ENCODE measurements at regions not wholly inside any gene's neighbourhood (a gene's known extent, or its start where the extent isn't known, plus 50 kb on each side); places are given as distances from the start of the nearest gene placed in this dataset.

GRCh38 chr12:126112849-126113248 lies 1047.6 kb downstream of the AACS start:
- no peaks in the 10 kb centered on the region for H3K4me1 ChIP-seq (ENCODE audit: insufficient read depth, low read length, severe bottlenecking)
- no peaks in the 10 kb centered on the region for H3F3A ChIP-seq (ENCODE audit: insufficient read depth, low read length)
- TF ChIP-seq CTCF (IDR thresholded peaks at IDR 0.05; ENCODE audit: low read length) (no peak), EZH2 (IDR thresholded peaks at IDR 0.05; ENCODE audit: borderline replicate concordance, low read length) (no peak)

GRCh38 chr12:126114441-126114840 lies 1049.2 kb downstream of the AACS start:
- Histone ChIP-seq H3K9me2 (ENCODE audit: low read depth, low read length) (no peaks in the 10 kb centered on the region), H3K27me3 (ENCODE audit: insufficient read depth, low read length) (no peaks in the 10 kb centered on the region), H3K36me3 (ENCODE audit: insufficient read depth, low read length) (no peaks in the 10 kb centered on the region), H3K4me3 (ENCODE audit: low read depth, low read length, poor library complexity, severe bottlenecking) (no peak overlapping the region), H3K4me1 (ENCODE audit: insufficient read depth, low read length, severe bottlenecking) (no peaks in the 10 kb centered on the region), H3K9ac (ENCODE audit: low read length) (no peak overlapping the region), H3K27ac (ENCODE audit: low read depth, low read length, poor library complexity, severe bottlenecking) (no peak overlapping the region), H4K20me1 (ENCODE audit: insufficient read depth, low read length) (no peaks in the 10 kb centered on the region), H3K9me3 (ENCODE audit: low read length) (no peaks in the 10 kb centered on the region), H2AFZ (ENCODE audit: low read length) (no peak overlapping the region), H3K79me2 (ENCODE audit: insufficient read depth, low read length) (no peaks in the 10 kb centered on the region), H3F3A (ENCODE audit: insufficient read depth, low read length) (no peaks in the 10 kb centered on the region), H3K4me2 (ENCODE audit: low read length) (no peak overlapping the region)
- TF ChIP-seq CTCF (IDR thresholded peaks at IDR 0.05; ENCODE audit: low read length) (no peak), EZH2 (IDR thresholded peaks at IDR 0.05; ENCODE audit: borderline replicate concordance, low read length) (no peak)

More at GRCh38 chr12:126112849-126113248, 1047.6 kb downstream of the AACS start:
- H3K36me3 ChIP-seq (ENCODE audit: insufficient read depth, low read length), result no peaks in the 10 kb centered on the region
- no peaks in the 10 kb centered on the region for H3K79me2 ChIP-seq (ENCODE audit: insufficient read depth, low read length)
- H3K9ac ChIP-seq (ENCODE audit: low read length), result no peak overlapping the region
- no peaks in the 10 kb centered on the region for H3K9me2 ChIP-seq (ENCODE audit: low read depth, low read length)
- H4K20me1 ChIP-seq (ENCODE audit: insufficient read depth, low read length), result no peaks in the 10 kb centered on the region
- no peak overlapping the region for H3K27ac ChIP-seq (ENCODE audit: low read depth, low read length, poor library complexity, severe bottlenecking)
- H2AFZ ChIP-seq (ENCODE audit: low read length), result no peak overlapping the region
- no peak overlapping the region for H3K4me2 ChIP-seq (ENCODE audit: low read length)
- H3K4me3 ChIP-seq (ENCODE audit: low read depth, low read length, poor library complexity, severe bottlenecking), result no peak overlapping the region
- no peaks in the 10 kb centered on the region for H3K9me3 ChIP-seq (ENCODE audit: low read length)
- H3K27me3 ChIP-seq (ENCODE audit: insufficient read depth, low read length), result no peaks in the 10 kb centered on the region

- no peak overlapping the region for H3K4me3 ChIP-seq (ENCODE audit: low read depth, low read length, poor library complexity, severe bottlenecking)
- TF ChIP-seq EZH2 (IDR thresholded peaks at IDR 0.05; ENCODE audit: borderline replicate concordance, low read length) (no peak), CTCF (IDR thresholded peaks at IDR 0.05; ENCODE audit: low read length) (no peak)
These were observed 1052.3 kb downstream of the AACS start for GRCh38 chr12:126117502-126117901.

More at GRCh38 chr12:126117502-126117901, 1052.3 kb downstream of the AACS start:
- Histone ChIP-seq H3K4me2 (ENCODE audit: low read length) (no peak overlapping the region), H3K9me3 (ENCODE audit: low read length) (no peaks in the 10 kb centered on the region), H3K9me2 (ENCODE audit: low read depth, low read length) (no peaks in the 10 kb centered on the region), H2AFZ (ENCODE audit: low read length) (no peak overlapping the region), H3K4me1 (ENCODE audit: insufficient read depth, low read length, severe bottlenecking) (no peaks in the 10 kb centered on the region), H3F3A (ENCODE audit: insufficient read depth, low read length) (no peaks in the 10 kb centered on the region), H3K9ac (ENCODE audit: low read length) (no peak overlapping the region), H3K36me3 (ENCODE audit: insufficient read depth, low read length) (no peaks in the 10 kb centered on the region), H4K20me1 (ENCODE audit: insufficient read depth, low read length) (no peaks in the 10 kb centered on the region), H3K27ac (ENCODE audit: low read depth, low read length, poor library complexity, severe bottlenecking) (no peak overlapping the region), H3K79me2 (ENCODE audit: insufficient read depth, low read length) (no peaks in the 10 kb centered on the region), H3K27me3 (ENCODE audit: insufficient read depth, low read length) (no peaks in the 10 kb centered on the region)
